OCI-LY1 (cell line): ENCODE measurements at regions not wholly inside any gene's neighbourhood (a gene's known extent, or its start where the extent isn't known, plus 50 kb on each side); places are given as distances from the start of the nearest gene placed in this dataset.

Experiments used
- H2AFZ ChIP-seq: fragments of 200-600 bp; sonication (generic), shearing (Covaris generic); 2 replicates; pipeline ENCODE4 v1.6.0; 2014; ENCODE audit warnings: antibody characterized with exemption, mild to moderate bottlenecking, low read length
- H3F3A ChIP-seq: fragments of 200-600 bp; sonication (generic), shearing (Covaris generic); 2 replicates; pipeline ENCODE4 v1.6.0; 2014; ENCODE audit warnings: mild to moderate bottlenecking, antibody characterized with exemption, low read length, moderate library complexity; ENCODE audit not compliant: insufficient read depth
- H3K27ac ChIP-seq: fragments of 200-600 bp; sonication (generic); 2 replicates; pipeline ENCODE4 v1.5.1; 2014; ENCODE audit warnings: low read length, mixed run types, mild to moderate bottlenecking, low read depth; ENCODE audit not compliant: poor library complexity, severe bottlenecking
- H3K27me3 ChIP-seq: fragments of 200-600 bp; sonication (generic); 2 replicates; pipeline ENCODE4 v1.6.0; 2014; ENCODE audit warnings: antibody characterized with exemption, mild to moderate bottlenecking, low read length, moderate library complexity; ENCODE audit not compliant: insufficient read depth
- H3K36me3 ChIP-seq: fragments of 200-600 bp; sonication (generic); 2 replicates; pipeline ENCODE4 v1.6.1; 2014; ENCODE audit warnings: mild to moderate bottlenecking, antibody characterized with exemption, low read length, moderate library complexity, mixed read lengths; ENCODE audit not compliant: insufficient read depth
- H3K4me1 ChIP-seq: fragments of 200-600 bp; sonication (generic); 2 replicates; pipeline ENCODE4 v1.5.1; 2014; ENCODE audit warnings: mild to moderate bottlenecking, low read length, moderate library complexity; ENCODE audit not compliant: insufficient read depth, severe bottlenecking
- H3K4me2 ChIP-seq: fragments of 200-600 bp; sonication (generic), shearing (Covaris generic); 2 replicates; pipeline ENCODE4 v1.6.1; 2014; ENCODE audit warnings: low read length
- H3K4me3 ChIP-seq: fragments of 200-600 bp; sonication (generic); 2 replicates; pipeline ENCODE4 v1.5.1; 2014; ENCODE audit warnings: low read length, low read depth, mild to moderate bottlenecking, mixed read lengths; ENCODE audit not compliant: poor library complexity, severe bottlenecking
- H3K79me2 ChIP-seq: fragments of 200-600 bp; shearing (Covaris generic); 2 replicates; pipeline ENCODE4 v1.6.1; 2016; ENCODE audit warnings: mixed run types, low read length, mixed read lengths; ENCODE audit not compliant: insufficient read depth
- H3K9ac ChIP-seq: fragments of 200-600 bp; sonication (generic), shearing (Covaris generic); 2 replicates; pipeline ENCODE4 v1.6.1; 2014; ENCODE audit warnings: mild to moderate bottlenecking, low read length, mixed read lengths
- H3K9me2 ChIP-seq: fragments of 200-600 bp; sonication (generic), shearing (Covaris generic); 2 replicates; pipeline ENCODE4 v1.6.1; 2014; ENCODE audit warnings: low read depth, mild to moderate bottlenecking, low read length, mixed read lengths
- H3K9me3 ChIP-seq: fragments of 200-600 bp; shearing (Covaris generic); 2 replicates; pipeline ENCODE4 v1.6.1; 2014; ENCODE audit warnings: low read length, mixed read lengths
- H4K20me1 ChIP-seq: fragments of 200-600 bp; sonication (generic), shearing (Covaris generic); 2 replicates; pipeline ENCODE4 v1.6.0; 2016; ENCODE audit warnings: mild to moderate bottlenecking, low read length; ENCODE audit not compliant: insufficient read depth
- EZH2 ChIP-seq: fragments of 200-600 bp; sonication (generic), shearing (Covaris generic); IDR thresholded peaks from 2 replicates; pipeline ENCODE4 v1.8.0; 2017; ENCODE audit warnings: borderline replicate concordance, mixed run types, mild to moderate bottlenecking, antibody characterized with exemption, low read length, moderate library complexity, mixed read lengths
- TF ChIP-seq, protein P1 (sequence below): fragments of 200-600 bp; sonication (generic), shearing (Covaris generic); IDR thresholded peaks from 2 replicates; pipeline ENCODE4 v1.5.1; 2017; ENCODE audit warnings: mild to moderate bottlenecking, antibody characterized with exemption, low read length, moderate library complexity, mixed read lengths

DNA sequence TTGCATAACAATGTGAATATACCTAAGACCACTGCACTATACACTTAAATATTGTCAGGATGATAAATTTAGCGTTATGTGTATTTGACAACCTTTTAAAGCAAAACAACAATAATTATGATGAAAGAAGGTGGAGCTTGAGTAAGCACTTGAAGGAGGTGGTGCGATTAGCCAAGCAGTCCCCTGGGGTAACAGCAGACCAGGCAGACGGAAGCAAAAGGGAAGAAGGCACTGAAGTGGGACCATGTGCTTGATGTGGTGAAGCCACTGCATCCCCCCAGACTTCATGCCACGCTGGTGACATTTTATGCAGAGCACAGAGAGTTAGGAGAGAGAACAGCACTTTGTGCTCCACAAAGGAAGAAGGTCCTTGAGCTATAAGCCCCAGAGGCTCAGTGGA, 58.3 kb upstream of the ZNF507 start:
- H3K27ac ChIP-seq = no peak overlapping the region
- H3K27me3 ChIP-seq = no peaks in the 10 kb centered on the region
- no peak overlapping the region for H3K9ac ChIP-seq

DNA sequence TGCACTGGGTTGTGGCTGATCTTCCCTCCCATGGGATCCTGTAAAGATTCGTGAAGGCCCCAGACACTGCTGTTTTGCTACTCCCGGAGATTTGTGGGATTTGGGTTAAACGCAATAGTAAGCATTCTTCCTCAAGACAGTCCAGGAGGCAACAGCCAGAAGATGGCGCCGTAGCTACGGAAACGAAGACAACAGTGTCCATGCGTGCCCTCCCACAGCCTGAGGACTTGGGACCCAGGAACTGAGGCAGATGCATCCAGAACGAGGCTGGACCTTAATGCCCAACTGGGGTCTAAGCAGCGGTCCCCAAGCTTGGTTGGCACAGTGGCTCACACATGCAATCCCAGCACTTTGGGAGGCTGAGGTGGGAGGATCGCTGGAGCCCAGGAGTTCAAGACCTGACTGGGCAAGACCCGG, 57.6 kb upstream of the ZNF507 start:
- H3K9ac ChIP-seq = no peak overlapping the region
- H3K4me2 ChIP-seq = no peak overlapping the region
- H3K27me3 ChIP-seq = no peaks in the 10 kb centered on the region

More for the DNA sequence above, 58.3 kb upstream of the ZNF507 start:
- H3K79me2 ChIP-seq = no peaks in the 10 kb centered on the region
- no peak overlapping the region for H3K4me3 ChIP-seq
- no peak overlapping the region for H3K4me2 ChIP-seq
- H4K20me1 ChIP-seq = no peaks in the 10 kb centered on the region
- H3K9me3 ChIP-seq = no peaks in the 10 kb centered on the region
- H3K36me3 ChIP-seq = no peaks in the 10 kb centered on the region
- H3K4me1 ChIP-seq = peaks cover 8% of the 10 kb centered on the region
- no peaks in the 10 kb centered on the region for H3K9me2 ChIP-seq
- no peak overlapping the region for H2AFZ ChIP-seq
- H3F3A ChIP-seq = no peaks in the 10 kb centered on the region
- TF ChIP-seq, protein P1, sequence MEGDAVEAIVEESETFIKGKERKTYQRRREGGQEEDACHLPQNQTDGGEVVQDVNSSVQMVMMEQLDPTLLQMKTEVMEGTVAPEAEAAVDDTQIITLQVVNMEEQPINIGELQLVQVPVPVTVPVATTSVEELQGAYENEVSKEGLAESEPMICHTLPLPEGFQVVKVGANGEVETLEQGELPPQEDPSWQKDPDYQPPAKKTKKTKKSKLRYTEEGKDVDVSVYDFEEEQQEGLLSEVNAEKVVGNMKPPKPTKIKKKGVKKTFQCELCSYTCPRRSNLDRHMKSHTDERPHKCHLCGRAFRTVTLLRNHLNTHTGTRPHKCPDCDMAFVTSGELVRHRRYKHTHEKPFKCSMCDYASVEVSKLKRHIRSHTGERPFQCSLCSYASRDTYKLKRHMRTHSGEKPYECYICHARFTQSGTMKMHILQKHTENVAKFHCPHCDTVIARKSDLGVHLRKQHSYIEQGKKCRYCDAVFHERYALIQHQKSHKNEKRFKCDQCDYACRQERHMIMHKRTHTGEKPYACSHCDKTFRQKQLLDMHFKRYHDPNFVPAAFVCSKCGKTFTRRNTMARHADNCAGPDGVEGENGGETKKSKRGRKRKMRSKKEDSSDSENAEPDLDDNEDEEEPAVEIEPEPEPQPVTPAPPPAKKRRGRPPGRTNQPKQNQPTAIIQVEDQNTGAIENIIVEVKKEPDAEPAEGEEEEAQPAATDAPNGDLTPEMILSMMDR = no peak
- no peak for TF ChIP-seq EZH2

DNA sequence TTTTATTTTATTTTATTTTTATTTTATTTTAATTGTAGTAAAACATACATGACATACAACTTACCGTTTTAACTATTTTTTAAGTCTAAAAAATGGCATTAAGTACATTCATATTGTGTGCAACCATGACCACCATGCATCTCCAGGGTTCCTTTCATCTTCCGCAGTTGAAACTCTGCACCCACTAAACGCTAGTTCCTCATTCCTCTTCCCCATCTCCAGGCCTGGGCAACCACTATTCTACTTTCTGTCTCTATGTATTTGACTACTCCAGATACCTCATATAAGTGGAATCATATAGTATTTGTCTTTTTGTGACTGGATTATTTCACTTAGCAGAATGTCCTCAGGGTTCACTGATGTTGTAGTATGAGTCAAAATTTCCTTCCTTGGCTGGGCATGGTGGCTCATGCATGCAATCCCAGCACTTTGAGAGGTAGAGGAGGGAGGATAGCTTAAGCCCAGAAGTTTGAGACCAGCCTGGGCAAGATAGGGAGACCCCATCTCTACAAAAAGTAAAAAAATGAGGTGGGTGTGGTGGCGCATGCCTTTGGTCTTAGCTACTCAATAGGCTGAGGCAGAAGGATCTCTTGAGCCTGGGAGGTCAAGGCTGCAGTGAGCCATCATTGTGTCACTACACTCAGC, 55.7 kb upstream of the ZNF507 start:
- no peaks in the 10 kb centered on the region for H4K20me1 ChIP-seq
- no peaks in the 10 kb centered on the region for H3F3A ChIP-seq
- H3K4me1 ChIP-seq = peaks cover 8% of the 10 kb centered on the region
- H3K9me3 ChIP-seq = no peaks in the 10 kb centered on the region
- H3K9me2 ChIP-seq = no peaks in the 10 kb centered on the region
- H3K79me2 ChIP-seq = no peaks in the 10 kb centered on the region
- H3K27me3 ChIP-seq = no peaks in the 10 kb centered on the region
- H3K27ac ChIP-seq = no peak overlapping the region
- H3K4me2 ChIP-seq = no peak overlapping the region
- TF ChIP-seq, protein P1 = no peak
- TF ChIP-seq EZH2 = no peak
- H3K4me3 ChIP-seq = no peak overlapping the region
- H2AFZ ChIP-seq = no peak overlapping the region
- H3K9ac ChIP-seq = no peak overlapping the region
- no peaks in the 10 kb centered on the region for H3K36me3 ChIP-seq

More for the DNA sequence above, 57.6 kb upstream of the ZNF507 start:
- Histone ChIP-seq H2AFZ (no peak overlapping the region), H4K20me1 (no peaks in the 10 kb centered on the region), H3K9me2 (no peaks in the 10 kb centered on the region), H3K79me2 (no peaks in the 10 kb centered on the region), H3F3A (no peaks in the 10 kb centered on the region), H3K36me3 (no peaks in the 10 kb centered on the region), H3K27ac (no peak overlapping the region), H3K9me3 (no peaks in the 10 kb centered on the region), H3K4me1 (peaks cover 8% of the 10 kb centered on the region), H3K4me3 (no peak overlapping the region)
- no peak for TF ChIP-seq EZH2
- TF ChIP-seq, protein P1 = peak; percentile 57; the same call in 1 of the 2 replicates
